ENCODE measurements at regions not wholly inside any gene's neighbourhood (a gene's known extent, or its start where the extent isn't known, plus 50 kb on each side); places are given as distances from the start of the nearest gene placed in this dataset.

DNA sequence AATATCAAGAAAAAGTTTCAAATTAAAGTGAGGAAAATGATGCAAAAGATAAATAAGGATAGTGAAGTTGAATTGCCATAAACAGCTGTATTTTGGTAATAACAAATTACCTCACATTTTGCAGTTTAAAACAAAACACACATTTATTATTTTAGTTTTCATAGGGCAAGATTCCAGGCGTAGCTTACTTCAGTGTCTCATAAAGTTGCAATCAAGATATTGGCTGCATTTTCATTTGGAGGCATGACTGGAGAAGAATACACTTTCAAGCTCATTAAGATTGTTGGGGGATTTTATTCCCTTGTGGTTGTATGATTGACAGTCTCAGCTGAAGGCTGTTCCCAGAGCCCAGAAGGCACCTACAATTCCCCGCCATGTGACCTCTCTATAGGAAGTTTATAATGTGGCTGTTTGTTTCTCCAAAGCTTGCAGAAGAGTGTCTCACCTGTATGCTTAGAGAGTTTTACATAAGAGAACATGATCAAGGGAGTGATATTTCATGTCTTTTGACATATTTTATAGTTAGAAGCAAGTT, 151.4 kb downstream of the OTOL1 start:
- Histone ChIP-seq H3K9me3 (no peaks in the 10 kb centered on the region), H3K4me3 (no peak overlapping the region), H3K27ac (no peak overlapping the region), H3K36me3 (no peaks in the 10 kb centered on the region), H3K4me1 (no peaks in the 10 kb centered on the region), H3K27me3 (no peaks in the 10 kb centered on the region)
- TF ChIP-seq, protein P1, sequence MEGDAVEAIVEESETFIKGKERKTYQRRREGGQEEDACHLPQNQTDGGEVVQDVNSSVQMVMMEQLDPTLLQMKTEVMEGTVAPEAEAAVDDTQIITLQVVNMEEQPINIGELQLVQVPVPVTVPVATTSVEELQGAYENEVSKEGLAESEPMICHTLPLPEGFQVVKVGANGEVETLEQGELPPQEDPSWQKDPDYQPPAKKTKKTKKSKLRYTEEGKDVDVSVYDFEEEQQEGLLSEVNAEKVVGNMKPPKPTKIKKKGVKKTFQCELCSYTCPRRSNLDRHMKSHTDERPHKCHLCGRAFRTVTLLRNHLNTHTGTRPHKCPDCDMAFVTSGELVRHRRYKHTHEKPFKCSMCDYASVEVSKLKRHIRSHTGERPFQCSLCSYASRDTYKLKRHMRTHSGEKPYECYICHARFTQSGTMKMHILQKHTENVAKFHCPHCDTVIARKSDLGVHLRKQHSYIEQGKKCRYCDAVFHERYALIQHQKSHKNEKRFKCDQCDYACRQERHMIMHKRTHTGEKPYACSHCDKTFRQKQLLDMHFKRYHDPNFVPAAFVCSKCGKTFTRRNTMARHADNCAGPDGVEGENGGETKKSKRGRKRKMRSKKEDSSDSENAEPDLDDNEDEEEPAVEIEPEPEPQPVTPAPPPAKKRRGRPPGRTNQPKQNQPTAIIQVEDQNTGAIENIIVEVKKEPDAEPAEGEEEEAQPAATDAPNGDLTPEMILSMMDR (IDR thresholded peaks at IDR 0.05) = no peak
- ATAC-seq (no peak), DNase-seq (no peak)
- intact Hi-C loops (cut with DNase I) = no loop called here

DNA sequence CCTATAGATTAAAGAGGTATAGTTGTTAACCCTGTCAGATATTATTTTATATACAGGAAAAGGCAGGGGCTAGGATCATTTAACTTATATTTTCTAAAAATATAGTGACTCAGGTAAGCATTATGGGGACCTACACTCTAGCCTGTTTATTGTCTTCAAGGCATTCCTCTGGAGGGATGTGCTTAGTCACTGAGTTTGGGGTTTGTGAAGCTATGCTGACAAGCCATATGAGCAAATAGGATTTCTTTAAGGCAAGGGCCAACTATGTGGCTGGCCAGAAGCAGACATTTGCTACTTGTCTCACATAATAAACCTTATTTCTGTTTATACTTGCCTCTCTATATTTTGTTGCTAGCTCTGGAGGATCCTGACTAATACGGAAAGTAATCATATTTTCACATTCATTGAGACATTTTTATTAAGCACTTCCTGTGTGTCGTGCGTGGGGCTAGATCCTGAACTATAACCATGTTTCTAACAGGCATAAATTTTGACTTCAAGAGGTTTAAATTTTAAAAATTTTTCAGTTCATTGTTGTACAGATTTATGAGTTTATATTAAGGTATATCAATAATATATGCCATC, 153.4 kb downstream of the OTOL1 start:
- no peaks in the 10 kb centered on the region for H3K9me3 ChIP-seq
- no peak overlapping the region for H3K27ac ChIP-seq
- TF ChIP-seq, protein P1 (IDR thresholded peaks at IDR 0.05) = no peak
- no peak overlapping the region for H3K4me3 ChIP-seq
- no peaks in the 10 kb centered on the region for H3K4me1 ChIP-seq
- H3K36me3 ChIP-seq = no peaks in the 10 kb centered on the region
- ATAC-seq = no peak
- intact Hi-C loops (cut with DNase I) = no loop called here
- no peak for DNase-seq
- H3K27me3 ChIP-seq = no peaks in the 10 kb centered on the region

- H3K4me1 ChIP-seq = no peaks in the 10 kb centered on the region
- intact Hi-C loops (cut with DNase I) = no loop called here
- no peaks in the 10 kb centered on the region for H3K27me3 ChIP-seq
- ATAC-seq (no peak), DNase-seq (no peak)
- no peak overlapping the region for H3K4me3 ChIP-seq
- no peaks in the 10 kb centered on the region for H3K36me3 ChIP-seq
- TF ChIP-seq, protein P1 (IDR thresholded peaks at IDR 0.05) = no peak
- H3K27ac ChIP-seq = no peak overlapping the region
- no peaks in the 10 kb centered on the region for H3K9me3 ChIP-seq
Observed at GRCh38 chr3:161657786-161658185, 161.2 kb downstream of the OTOL1 start.

DNA sequence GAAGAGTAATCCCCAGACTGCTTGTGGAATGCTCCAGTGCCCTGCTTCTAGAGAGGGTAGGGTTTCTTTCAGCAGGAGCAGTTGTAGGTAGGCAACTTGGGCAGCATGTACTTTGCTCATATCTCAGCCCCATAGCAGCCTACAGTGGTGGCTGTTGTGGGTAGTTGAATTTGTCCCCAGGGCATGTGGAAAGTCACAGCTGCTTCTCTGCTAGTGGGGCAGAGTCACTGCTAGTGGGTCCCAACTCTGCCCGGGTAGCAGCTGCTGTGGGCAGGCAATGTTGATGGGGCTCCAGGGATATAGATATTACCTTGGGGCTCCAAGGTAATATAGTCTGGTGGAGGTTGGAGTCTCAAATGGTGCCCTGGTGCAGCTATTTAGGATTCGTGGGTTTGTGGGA, 174.5 kb downstream of the OTOL1 start:
- Histone ChIP-seq H3K27me3 (no peaks in the 10 kb centered on the region), H3K9me3 (no peaks in the 10 kb centered on the region), H3K4me1 (no peaks in the 10 kb centered on the region), H3K27ac (no peak overlapping the region), H3K4me3 (no peak overlapping the region), H3K36me3 (no peaks in the 10 kb centered on the region)
- DNase-seq = no peak
- intact Hi-C loops (cut with DNase I) = no loop called here
- TF ChIP-seq, protein P1 (IDR thresholded peaks at IDR 0.05) = no peak
- no peak for ATAC-seq

DNA sequence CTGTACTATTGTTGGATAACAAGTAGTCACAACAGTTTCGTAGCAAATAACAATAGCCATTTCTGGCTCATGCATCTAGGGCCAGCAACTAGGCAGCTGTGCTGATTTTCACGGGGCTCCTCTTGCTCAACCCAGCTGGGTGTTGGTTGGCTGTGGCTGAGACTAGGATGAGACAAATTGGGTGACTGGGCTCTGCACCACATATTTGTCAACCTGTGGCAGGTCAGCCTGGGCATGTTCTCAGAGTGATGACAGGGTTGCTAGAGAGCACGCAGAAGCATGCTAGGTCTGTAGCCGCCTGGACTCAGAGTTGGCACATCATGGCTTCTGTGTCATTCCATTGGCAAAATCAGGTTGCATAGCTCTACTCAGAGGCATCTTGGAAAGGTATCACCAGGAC, 175.9 kb downstream of the OTOL1 start:
- intact Hi-C loops (cut with DNase I) = no loop called here
- H3K4me3 ChIP-seq = no peak overlapping the region
- H3K36me3 ChIP-seq = no peaks in the 10 kb centered on the region
- no peak for DNase-seq
- no peak for ATAC-seq
- H3K4me1 ChIP-seq = no peaks in the 10 kb centered on the region
- H3K9me3 ChIP-seq = no peaks in the 10 kb centered on the region
- H3K27ac ChIP-seq = no peak overlapping the region
- no peaks in the 10 kb centered on the region for H3K27me3 ChIP-seq
- TF ChIP-seq, protein P1 (IDR thresholded peaks at IDR 0.05) = no peak

DNA sequence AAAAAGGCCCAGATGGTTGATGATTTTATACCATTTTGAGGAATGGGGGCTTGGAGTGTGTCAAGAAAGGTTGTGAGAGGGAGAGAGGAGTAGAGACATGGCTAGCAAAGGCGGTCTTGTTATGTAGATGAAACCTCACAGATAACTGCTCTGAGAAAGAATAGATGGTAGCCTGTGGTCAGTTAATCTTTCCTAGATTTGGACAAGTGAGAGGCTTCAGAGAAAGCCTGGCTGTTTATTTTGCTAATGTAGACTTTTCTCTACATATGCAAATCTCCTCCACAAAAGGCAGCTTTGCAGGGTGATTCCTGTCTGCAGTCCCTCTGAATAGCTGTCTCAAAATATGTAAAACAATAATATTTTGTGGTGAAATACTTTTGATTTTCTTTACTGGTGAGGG, 177.3 kb downstream of the OTOL1 start:
- no peak for DNase-seq
- Histone ChIP-seq H3K36me3 (no peaks in the 10 kb centered on the region), H3K27ac (no peak overlapping the region), H3K4me1 (no peaks in the 10 kb centered on the region), H3K27me3 (no peaks in the 10 kb centered on the region), H3K4me3 (no peak overlapping the region), H3K9me3 (no peaks in the 10 kb centered on the region)
- TF ChIP-seq, protein P1 (IDR thresholded peaks at IDR 0.05) = no peak
- intact Hi-C loops (cut with DNase I) = no loop called here
- no peak for ATAC-seq

All from upper lobe of right lung (tissue), 1 donor.